Dedifferentiated amniotic fluid mesenchymal stem cell (primary cell): ENCODE measurements at regions not wholly inside any gene's neighbourhood (a gene's known extent, or its start where the extent isn't known, plus 50 kb on each side); places are given as distances from the start of the nearest gene placed in this dataset.
"Not testable (repeated sequence)": the region's sequence is repeated elsewhere in the genome, so short reads cannot be mapped to it uniquely, and the experiment has no call there.

ENCODE experiments used
- DNase-seq: peaks from one replicate; pipeline ENCODE4 v3.0.0-alpha.2; 2016; ENCODE audit errors: extremely low spot score

DNA sequence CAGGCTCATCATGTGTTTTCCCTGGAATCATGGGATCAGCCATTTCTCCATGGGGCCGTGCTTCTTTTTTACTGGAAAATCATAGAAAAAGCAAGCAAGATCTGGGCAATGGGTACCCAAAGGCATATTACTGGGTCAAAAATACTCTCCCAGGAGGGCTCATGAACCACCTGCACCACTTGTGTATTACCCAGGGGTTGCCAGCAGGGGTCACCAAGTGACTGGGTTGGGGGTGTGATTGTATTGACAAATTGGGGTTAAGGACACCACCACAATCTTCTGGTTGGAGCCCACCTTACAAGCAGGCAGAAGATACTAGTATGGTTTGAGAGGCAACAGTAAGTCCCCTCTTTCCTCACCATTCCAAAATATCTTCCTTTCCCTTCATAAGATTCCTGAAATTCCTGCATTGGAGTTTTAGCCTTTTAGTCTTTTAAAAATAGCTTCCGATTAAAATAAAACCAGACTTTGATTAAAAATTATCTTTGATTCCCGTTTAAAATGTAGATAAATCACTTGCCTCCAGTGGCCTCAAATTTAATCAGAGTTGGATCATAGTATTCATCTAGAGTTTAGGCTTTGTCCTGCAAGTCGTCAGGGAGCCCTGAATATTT, 603.3 kb downstream of the KIF4B start:
- no peak for DNase-seq

DNA sequence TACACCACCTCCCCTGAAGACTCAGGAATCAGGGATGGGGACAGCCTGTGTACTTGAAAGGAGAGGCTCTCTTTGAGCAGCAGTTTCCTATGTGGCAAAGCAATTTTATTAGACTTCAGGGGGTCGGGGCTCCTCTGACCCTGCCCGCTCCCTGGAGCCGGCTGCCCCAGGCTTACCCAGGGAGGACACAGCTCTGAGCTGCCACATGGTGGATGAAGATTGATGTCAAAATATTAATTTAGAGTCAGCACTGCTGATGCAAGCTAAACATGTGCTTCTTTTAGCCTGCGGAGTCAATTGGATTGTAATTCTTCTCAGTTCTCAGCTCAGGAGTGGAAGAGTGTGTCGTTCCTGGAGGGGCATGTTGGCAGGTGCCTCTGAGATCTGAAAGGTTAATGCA, 606.1 kb downstream of the KIF4B start:
- no peak for DNase-seq

DNA sequence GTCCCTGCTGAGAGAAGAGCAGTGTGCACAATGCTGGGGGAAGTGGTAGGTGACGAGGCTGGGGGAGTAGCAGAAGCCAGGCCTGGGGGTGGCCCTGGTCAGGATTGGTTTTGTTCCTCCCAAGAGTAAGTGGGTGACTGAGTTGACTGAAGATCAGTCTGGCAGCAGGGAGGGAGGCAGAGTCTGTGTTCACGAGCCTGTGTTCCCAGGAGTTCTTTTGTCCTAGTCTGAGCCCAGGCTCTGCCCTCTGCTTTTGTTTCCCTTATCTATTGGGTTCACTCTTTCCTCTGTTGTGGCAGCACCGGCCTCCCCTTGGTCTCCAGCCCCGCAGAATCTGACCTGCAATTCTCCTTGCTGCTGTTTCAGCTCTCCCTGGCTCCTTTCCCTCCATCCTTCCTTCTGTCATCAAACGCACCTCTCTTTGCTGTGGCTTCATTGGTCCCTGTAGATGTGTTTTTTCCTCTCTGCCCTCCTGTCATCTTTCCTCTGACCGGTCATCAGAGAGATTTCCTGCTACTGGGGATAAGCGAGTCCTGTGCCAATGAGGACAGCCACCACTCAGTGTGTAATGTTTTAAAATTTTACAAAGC, 607.4 kb downstream of the KIF4B start:
- DNase-seq: no peak

DNA sequence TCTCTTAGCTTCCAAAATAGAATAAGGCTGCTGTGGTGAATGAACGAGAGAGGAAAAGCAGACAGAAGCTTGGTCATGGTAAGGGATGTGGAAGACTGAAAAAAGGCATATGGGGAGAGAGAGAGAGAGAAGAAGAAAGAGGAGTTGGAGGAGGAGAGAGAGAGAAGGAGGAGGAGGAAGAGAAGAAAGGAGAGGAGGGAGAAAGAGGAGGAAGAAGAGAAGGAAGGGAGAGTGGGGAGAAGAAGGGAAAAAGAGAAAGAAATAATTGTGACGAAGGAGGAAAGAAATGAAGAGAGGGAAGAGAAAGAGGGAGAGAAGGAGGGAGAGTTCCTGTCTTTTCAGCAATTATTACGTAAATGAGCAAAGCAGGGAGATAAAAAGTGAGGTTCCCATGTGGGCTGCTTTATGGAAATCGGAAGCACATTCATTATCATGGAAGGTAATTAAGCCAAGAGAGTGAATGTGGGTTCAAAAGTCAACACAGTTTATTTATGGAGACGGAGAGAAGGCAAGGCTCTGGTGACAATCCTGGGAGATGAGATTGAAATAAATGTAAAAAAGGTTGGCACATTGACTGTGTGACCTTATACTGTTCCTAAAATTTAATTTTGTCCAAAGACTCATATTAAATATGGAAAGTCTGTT, 611.2 kb downstream of the KIF4B start:
- DNase-seq: no peak

DNA sequence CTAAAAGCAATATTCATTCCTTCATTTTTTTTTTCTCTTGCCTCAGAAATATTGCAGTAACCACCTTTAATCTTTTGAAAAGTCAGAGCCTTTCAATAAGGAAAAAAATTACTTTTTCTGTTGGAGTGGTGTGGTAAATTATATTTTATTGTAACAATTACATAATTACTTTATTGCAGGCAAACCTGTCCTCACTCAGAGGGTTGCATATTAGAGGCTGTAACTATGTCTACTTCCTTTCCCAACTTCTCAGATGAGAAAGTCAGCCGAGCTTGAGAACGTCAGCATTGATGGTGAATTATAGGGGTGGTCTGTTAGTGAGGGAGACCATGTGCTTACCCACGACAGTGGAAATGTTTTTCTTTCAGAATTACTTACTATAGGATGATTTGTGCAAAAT, 611.8 kb downstream of the KIF4B start:
- no peak for DNase-seq

- DNase-seq: no peak
Measured at GRCh38 chr5:155625897-155626543, 612.5 kb downstream of the KIF4B start.

GRCh38 chr5:155626592-155626991, 613.0 kb downstream of the KIF4B start:
- DNase-seq: no peak

GRCh38 chr5:155628346-155628745, 614.8 kb downstream of the KIF4B start:
- no peak for DNase-seq

DNA sequence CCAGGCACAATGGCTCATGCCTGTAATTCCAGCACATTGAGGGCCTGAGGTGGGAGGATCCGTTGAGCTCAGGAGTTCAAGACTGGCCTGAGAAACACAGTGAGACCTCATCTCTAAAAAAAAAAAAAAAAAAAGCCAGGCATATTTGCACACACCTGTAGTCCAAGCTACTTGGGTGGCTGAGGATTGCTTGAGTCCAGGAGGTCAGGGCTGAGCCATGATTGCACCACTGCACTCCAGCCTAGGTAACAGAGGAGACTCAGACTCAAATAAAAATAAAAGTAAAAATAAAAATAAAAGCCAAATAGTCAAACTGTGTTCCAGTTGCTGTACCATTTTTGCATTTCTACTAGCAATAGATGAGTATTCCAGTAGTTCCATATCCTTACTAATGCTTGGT, 616.0 kb downstream of the KIF4B start:
- no peak for DNase-seq

DNA sequence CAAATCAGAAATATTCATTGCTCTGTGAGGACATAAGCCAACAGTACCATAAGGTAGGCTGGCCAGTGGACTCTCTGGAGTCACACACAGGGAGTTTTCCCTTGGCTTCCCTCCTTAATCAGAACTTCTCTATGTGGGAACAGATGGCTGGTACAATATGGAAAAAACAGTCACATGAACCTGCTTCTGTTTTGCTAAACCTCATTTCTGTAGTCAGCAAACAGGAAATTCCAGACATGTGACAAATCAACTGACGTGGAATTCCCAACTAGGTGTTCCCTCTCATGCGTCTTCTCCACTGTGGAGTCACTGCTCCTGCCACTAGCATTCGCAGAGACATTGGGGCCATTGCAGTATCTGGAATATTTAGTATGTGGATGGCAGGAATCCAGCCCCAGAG, 617.6 kb downstream of the KIF4B start:
- no peak for DNase-seq

DNA sequence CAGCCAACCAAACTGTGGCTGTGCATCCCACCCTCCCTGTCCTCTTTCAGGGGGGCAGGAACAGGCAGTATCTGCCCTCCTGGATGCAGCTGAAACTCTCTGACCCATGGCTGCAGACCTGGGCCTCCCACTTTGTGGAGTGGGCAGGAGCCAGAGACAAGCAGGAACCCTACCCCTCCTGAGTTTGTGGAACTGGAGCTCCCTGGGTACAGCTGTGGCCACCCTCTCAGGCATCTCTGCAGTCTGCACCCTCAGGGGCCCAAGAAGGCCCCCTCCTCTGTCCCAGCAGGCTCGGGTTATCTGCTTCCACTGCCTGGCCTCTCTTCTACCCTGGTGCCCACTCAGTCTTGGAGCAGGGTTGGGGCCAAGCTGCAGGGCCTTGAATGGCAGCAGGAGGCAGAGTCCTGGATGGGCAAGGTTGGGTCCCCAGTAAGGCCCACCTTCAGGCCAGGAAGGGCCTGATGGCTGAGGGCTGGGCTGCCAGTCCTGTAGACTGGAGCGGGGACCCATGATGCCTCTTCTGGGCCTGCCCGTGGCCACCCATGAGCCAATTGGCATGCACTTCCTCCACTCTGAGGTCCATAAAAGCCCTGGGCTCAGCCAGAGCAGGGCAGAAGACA, 619.9 kb downstream of the KIF4B start:
- DNase-seq: no peak

GRCh38 chr5:155649666-155650065, 636.1 kb downstream of the KIF4B start:
- DNase-seq: no peak

DNA sequence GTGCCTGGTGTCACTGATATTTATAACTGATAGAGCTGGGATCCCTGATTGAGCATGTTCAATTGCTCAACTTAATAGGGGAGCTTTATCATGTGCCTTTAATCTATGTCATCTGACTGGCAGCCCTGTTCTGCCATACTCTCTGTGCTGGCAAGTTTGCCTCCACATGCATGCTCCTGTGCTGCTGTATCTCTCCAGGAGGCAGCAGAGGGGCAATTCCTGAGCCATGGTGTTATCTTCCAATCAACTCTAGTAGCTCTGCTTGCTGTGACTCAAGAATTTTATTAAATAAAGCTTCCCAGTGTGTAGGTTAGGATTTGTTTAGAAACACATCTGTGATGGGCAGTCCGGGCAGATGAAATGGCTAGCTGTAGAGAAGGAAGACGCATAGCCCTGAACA, 642.0 kb downstream of the KIF4B start:
- DNase-seq: no peak

GRCh38 chr5:155661859-155662258, 648.3 kb downstream of the KIF4B start:
- DNase-seq: no peak

DNA sequence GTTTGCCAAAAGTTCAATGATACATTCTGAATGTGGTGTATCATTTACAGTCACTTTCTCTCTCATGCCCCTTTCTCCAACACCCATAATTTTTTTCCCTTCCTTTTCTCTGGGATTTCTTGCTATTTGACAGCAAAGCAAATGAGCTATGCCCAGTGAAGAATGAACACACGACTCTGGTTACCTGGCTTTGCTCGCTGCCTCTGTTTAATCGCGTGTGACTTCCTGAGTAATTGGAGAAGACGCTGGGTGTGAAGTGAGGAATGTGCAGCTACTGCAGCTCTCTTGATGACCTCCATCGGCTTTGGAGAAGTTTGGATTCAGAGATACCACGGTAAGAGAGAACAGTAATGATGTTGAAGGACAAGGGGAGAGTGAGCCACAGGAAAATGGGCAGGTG, 651.8 kb downstream of the KIF4B start:
- no peak for DNase-seq

DNA sequence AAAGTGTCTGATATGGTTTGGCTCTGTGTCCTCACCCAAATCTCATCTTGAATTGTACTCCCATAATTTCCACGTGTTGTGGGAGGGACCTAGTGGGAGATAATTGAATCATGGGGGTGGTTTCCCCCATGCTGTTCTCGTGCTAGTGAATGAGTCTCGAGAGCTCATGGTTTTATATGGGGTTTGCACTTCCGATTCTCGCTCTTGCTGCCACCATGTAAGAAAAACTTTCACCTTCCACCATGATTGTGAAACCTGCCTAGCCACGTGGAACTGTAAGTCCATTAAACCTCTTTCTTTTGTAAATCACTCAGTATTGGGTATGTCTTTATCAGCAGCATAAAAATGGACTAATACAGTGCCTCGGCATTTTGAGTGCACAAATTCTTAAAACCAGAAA, 655.0 kb upstream of the SGCD start:
- not testable (repeated sequence) for DNase-seq

DNA sequence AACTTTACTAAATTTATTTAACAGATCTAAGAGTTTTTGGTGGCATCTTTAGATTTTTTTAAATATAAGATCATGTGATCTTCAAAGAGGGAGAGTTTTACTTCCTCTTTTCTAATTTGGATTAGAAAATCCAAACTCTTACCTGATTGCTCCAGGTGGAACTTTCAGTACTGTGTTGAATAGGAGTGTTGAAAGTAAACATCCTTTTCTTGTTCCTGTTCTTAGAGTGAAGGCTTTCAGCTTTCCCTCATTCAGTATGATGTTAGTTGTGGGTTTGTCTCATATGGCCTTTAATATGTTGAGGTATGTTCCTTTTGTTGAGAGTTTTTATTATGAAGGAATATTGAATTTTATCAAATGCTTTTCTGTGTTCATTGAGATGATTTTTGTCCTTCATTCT, 650.0 kb upstream of the SGCD start:
- no peak for DNase-seq

DNA sequence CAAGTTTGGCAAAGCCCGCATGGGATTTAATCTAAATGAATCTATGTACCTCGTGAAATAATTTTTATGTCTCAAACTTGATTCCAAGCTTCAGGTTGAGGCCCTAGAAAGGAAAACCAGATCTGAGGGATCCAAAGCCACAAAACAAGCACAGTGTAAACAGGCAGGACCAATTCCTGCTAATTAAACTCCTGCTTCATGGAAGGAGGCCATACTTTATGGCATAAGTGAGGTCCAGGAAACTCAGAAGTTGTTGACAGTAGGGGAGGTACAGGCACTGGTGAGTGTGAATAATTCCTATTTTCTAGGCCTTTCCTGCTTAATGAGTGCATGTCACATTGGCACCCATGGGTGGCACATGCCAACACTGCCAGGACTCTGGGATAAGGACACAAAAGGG, 648.6 kb upstream of the SGCD start:
- DNase-seq: no peak

GRCh38 chr5:155679530-155679929, 647.4 kb upstream of the SGCD start:
- DNase-seq: no peak

- no peak for DNase-seq
Measured at GRCh38 chr5:155684417-155684816, 642.5 kb upstream of the SGCD start.

GRCh38 chr5:155686131-155686530, 640.8 kb upstream of the SGCD start:
- DNase-seq: no peak

DNA sequence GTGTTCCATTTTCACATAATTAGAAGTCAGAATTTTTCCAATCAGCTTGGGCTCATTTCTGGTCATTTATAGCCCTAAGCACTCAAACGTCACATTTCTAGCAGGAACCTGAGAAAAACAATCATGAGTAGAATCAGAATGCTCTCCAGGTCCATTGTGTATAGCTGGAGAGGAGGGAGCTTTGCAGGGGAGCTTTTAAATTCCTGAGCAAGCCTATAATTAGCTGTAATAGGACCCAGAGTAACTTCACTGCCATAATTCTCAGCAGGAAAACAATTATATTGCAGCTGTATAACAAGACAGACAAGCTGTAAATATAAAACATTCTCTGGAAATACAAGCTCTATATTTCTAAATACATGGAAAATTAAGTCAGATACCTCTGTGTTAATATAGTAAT, 637.6 kb upstream of the SGCD start:
- no peak for DNase-seq

DNA sequence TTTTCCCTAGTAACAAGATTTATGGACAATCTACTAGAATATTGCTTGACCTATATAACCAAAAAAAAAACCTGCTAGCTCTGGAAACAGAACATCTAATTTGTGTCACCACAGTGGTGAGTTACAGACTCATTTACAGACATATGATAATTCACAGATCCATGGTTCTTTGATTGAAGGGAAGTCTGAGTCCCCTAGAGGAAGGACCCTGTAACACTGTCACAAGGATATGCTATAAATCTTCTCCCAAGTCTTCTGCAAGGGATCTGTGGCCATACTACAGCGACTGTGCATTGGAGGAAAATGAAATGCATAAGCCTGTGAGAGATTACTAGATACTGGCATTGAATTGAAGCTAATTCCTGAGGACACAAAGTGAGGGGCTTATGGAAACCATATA, 630.6 kb upstream of the SGCD start:
- DNase-seq: no peak
